ENCODE measurements at regions not wholly inside any gene's neighbourhood (a gene's known extent, or its start where the extent isn't known, plus 50 kb on each side); places are given as distances from the start of the nearest gene placed in this dataset.

DNA sequence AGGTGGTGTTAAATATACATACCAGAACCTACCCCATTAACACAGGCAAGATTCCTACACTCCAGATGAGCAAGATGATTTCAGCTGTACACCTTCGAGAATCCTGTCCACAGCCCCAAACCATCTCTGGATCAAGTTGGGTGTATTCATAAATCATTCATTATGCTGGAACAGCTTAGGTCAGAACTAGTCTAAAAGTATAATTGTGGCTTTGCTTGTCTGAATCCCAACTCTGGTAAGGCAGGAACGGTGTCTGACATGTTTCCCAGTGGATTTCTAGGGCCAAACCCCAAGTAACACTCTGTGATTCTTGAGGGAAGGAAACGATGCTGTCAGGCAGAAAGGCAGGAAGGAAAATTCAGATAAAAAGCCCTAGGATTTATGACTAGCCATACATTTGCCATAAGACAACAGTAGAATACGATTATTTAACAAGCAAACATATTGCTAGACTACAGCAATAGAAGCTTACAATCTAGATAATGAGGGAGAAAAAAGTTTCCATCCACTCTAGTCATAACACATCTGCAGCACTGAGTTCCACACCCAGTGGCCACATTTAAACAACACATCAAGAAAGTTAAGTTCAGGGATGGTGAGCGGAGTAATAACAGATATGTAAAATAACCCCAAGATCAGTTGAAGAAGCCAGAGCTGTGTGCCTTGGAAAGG is 444.8 kb downstream of the RND3 start:
- Histone ChIP-seq H3K79me1 (ENCODE audit: low read length) (no peaks in the 10 kb centered on the region), H3K4me2 (ENCODE audit: low read length) (no peak overlapping the region), H4K8ac (ENCODE audit: low read depth, low read length) (no peak overlapping the region), H2AK5ac (ENCODE audit: low read length) (no peak overlapping the region), H3K9me3 (ENCODE audit: insufficient read depth, low read depth, low read length) (no peaks in the 10 kb centered on the region), H4K91ac (ENCODE audit: low read depth, low read length) (no peak overlapping the region), H3K18ac (ENCODE audit: low read length) (no peak overlapping the region), H2BK120ac (ENCODE audit: insufficient read depth, low read length, poor library complexity) (no peak overlapping the region), H2BK12ac (ENCODE audit: low read length) (no peak overlapping the region), H3K27ac (ENCODE audit: low read depth, low read length) (no peak overlapping the region), H3K79me2 (ENCODE audit: control insufficient read depth, insufficient read depth, low read length, poor library complexity) (no peaks in the 10 kb centered on the region), H2BK5ac (ENCODE audit: low read depth, low read length, poor library complexity) (no peak overlapping the region), H3K14ac (ENCODE audit: low read length) (no peak overlapping the region), H3K36me3 (ENCODE audit: control insufficient read depth in 1 of 2, insufficient read depth in 2 of 2, low read length in 2 of 2) (no peaks in the 10 kb centered on the region), H3K4me1 (ENCODE audit: control insufficient read depth in 1 of 2, insufficient read depth in 2 of 2, low read length in 2 of 2) (peaks cover 3 to 4% of the 10 kb centered on the region in 2 experiments), H4K12ac (ENCODE audit: low read depth, low read length) (no peak overlapping the region), H3K9ac (ENCODE audit: low read length) (no peak overlapping the region), H3K4ac (ENCODE audit: low read depth, low read length) (no peak overlapping the region), H2AFZ (ENCODE audit: insufficient read depth, low read length, poor library complexity) (no peak overlapping the region), H3K4me3 (ENCODE audit: low read depth, low read length) (no peak overlapping the region), H3K23ac (ENCODE audit: low read length) (no peak overlapping the region), H3K27me3 (ENCODE audit: insufficient read depth, low read length) (no peaks in the 10 kb centered on the region)
- no CpG with 5 or more reads among the region's 5 CpGs for WGBS (ENCODE audit: extremely low coverage, insufficient coverage, insufficient read length)
- no peak for DNase-seq

GRCh38 chr2:150041722-150042425 is 445.6 kb downstream of the RND3 start:
- Histone ChIP-seq H3K9ac (ENCODE audit: low read length) (no peak overlapping the region), H4K91ac (ENCODE audit: low read depth, low read length) (no peak overlapping the region), H3K9me3 (ENCODE audit: insufficient read depth, low read depth, low read length) (no peaks in the 10 kb centered on the region), H3K4me1 (ENCODE audit: control insufficient read depth in 1 of 2, insufficient read depth in 2 of 2, low read length in 2 of 2) (peaks cover 3 to 4% of the 10 kb centered on the region in 2 experiments), H3K4me2 (ENCODE audit: low read length) (no peak overlapping the region), H3K4me3 (ENCODE audit: low read depth, low read length) (no peak overlapping the region), H4K12ac (ENCODE audit: low read depth, low read length) (no peak overlapping the region), H2AFZ (ENCODE audit: insufficient read depth, low read length, poor library complexity) (no peak overlapping the region), H3K27ac (ENCODE audit: low read depth, low read length) (no peak overlapping the region), H2AK5ac (ENCODE audit: low read length) (no peak overlapping the region), H3K79me2 (ENCODE audit: control insufficient read depth, insufficient read depth, low read length, poor library complexity) (no peaks in the 10 kb centered on the region), H3K79me1 (ENCODE audit: low read length) (no peaks in the 10 kb centered on the region), H3K18ac (ENCODE audit: low read length) (no peak overlapping the region), H3K23ac (ENCODE audit: low read length) (no peak overlapping the region), H3K27me3 (ENCODE audit: insufficient read depth, low read length) (no peaks in the 10 kb centered on the region), H2BK5ac (ENCODE audit: low read depth, low read length, poor library complexity) (no peak overlapping the region), H3K4ac (ENCODE audit: low read depth, low read length) (no peak overlapping the region), H3K14ac (ENCODE audit: low read length) (no peak overlapping the region), H4K8ac (ENCODE audit: low read depth, low read length) (no peak overlapping the region), H2BK12ac (ENCODE audit: low read length) (no peak overlapping the region), H3K36me3 (ENCODE audit: control insufficient read depth in 1 of 2, insufficient read depth in 2 of 2, low read length in 2 of 2) (no peaks in the 10 kb centered on the region), H2BK120ac (ENCODE audit: insufficient read depth, low read length, poor library complexity) (no peak overlapping the region)
- no peak for DNase-seq
- WGBS (ENCODE audit: extremely low coverage, insufficient coverage, insufficient read length) = no CpG with 5 or more reads among the region's 8 CpGs

GRCh38 chr2:150036622-150037021 is 449.0 kb upstream of the MMADHC start:
- H4K12ac ChIP-seq (ENCODE audit: low read depth, low read length) = no peak overlapping the region
- no peaks in the 10 kb centered on the region for H3K9me3 ChIP-seq (ENCODE audit: insufficient read depth, low read depth, low read length)
- no peaks in the 10 kb centered on the region for H3K27me3 ChIP-seq (ENCODE audit: insufficient read depth, low read length)
- H2BK5ac ChIP-seq (ENCODE audit: low read depth, low read length, poor library complexity) = no peak overlapping the region
- no peak overlapping the region for H2BK120ac ChIP-seq (ENCODE audit: insufficient read depth, low read length, poor library complexity)
- no peak overlapping the region for H3K23ac ChIP-seq (ENCODE audit: low read length)
- no peaks in the 10 kb centered on the region for H3K79me1 ChIP-seq (ENCODE audit: low read length)
- no peak overlapping the region for H3K18ac ChIP-seq (ENCODE audit: low read length)
- H3K4me3 ChIP-seq (ENCODE audit: low read depth, low read length) = no peak overlapping the region
- no peak overlapping the region for H3K27ac ChIP-seq (ENCODE audit: low read depth, low read length)
- no peaks in the 10 kb centered on the region for H3K36me3 ChIP-seq (ENCODE audit: control insufficient read depth in 1 of 2, insufficient read depth in 2 of 2, low read length in 2 of 2)
- no peak overlapping the region for H3K4ac ChIP-seq (ENCODE audit: low read depth, low read length)
- no peak overlapping the region for H3K9ac ChIP-seq (ENCODE audit: low read length)
- H4K91ac ChIP-seq (ENCODE audit: low read depth, low read length) = no peak overlapping the region
- no peaks in the 10 kb centered on the region for H3K4me1 ChIP-seq (ENCODE audit: control insufficient read depth in 1 of 2, insufficient read depth in 2 of 2, low read length in 2 of 2)
- no peak overlapping the region for H3K14ac ChIP-seq (ENCODE audit: low read length)
- no peak overlapping the region for H2AK5ac ChIP-seq (ENCODE audit: low read length)
- H2BK12ac ChIP-seq (ENCODE audit: low read length) = no peak overlapping the region
- no peaks in the 10 kb centered on the region for H3K79me2 ChIP-seq (ENCODE audit: control insufficient read depth, insufficient read depth, low read length, poor library complexity)
- H3K4me2 ChIP-seq (ENCODE audit: low read length) = no peak overlapping the region
- DNase-seq = no peak
- no peak overlapping the region for H2AFZ ChIP-seq (ENCODE audit: insufficient read depth, low read length, poor library complexity)
- no peak overlapping the region for H4K8ac ChIP-seq (ENCODE audit: low read depth, low read length)

GRCh38 chr2:150034665-150035064 is 447.1 kb upstream of the MMADHC start:
- Histone ChIP-seq H3K18ac (ENCODE audit: low read length) (no peak overlapping the region), H3K9me3 (ENCODE audit: insufficient read depth, low read depth, low read length) (no peaks in the 10 kb centered on the region), H3K4me3 (ENCODE audit: low read depth, low read length) (no peak overlapping the region), H3K79me1 (ENCODE audit: low read length) (no peaks in the 10 kb centered on the region), H3K4ac (ENCODE audit: low read depth, low read length) (no peak overlapping the region), H3K27ac (ENCODE audit: low read depth, low read length) (no peak overlapping the region), H2BK12ac (ENCODE audit: low read length) (no peak overlapping the region), H2AFZ (ENCODE audit: insufficient read depth, low read length, poor library complexity) (no peak overlapping the region), H4K8ac (ENCODE audit: low read depth, low read length) (no peak overlapping the region), H3K23ac (ENCODE audit: low read length) (no peak overlapping the region), H4K12ac (ENCODE audit: low read depth, low read length) (no peak overlapping the region), H2BK5ac (ENCODE audit: low read depth, low read length, poor library complexity) (no peak overlapping the region), H3K14ac (ENCODE audit: low read length) (no peak overlapping the region), H2AK5ac (ENCODE audit: low read length) (no peak overlapping the region), H2BK120ac (ENCODE audit: insufficient read depth, low read length, poor library complexity) (no peak overlapping the region), H4K91ac (ENCODE audit: low read depth, low read length) (no peak overlapping the region), H3K79me2 (ENCODE audit: control insufficient read depth, insufficient read depth, low read length, poor library complexity) (no peaks in the 10 kb centered on the region), H3K4me1 (ENCODE audit: control insufficient read depth in 1 of 2, insufficient read depth in 2 of 2, low read length in 2 of 2) (no peaks in the 10 kb centered on the region), H3K36me3 (ENCODE audit: control insufficient read depth in 1 of 2, insufficient read depth in 2 of 2, low read length in 2 of 2) (no peaks in the 10 kb centered on the region), H3K4me2 (ENCODE audit: low read length) (no peak overlapping the region), H3K27me3 (ENCODE audit: insufficient read depth, low read length) (no peaks in the 10 kb centered on the region), H3K9ac (ENCODE audit: low read length) (no peak overlapping the region)
- no CpG with 5 or more reads among the region's 3 CpGs for WGBS (ENCODE audit: extremely low coverage, insufficient coverage, insufficient read length)
- no peak for DNase-seq
